ENCODE measurements at regions not wholly inside any gene's neighbourhood (a gene's known extent, or its start where the extent isn't known, plus 50 kb on each side); places are given as distances from the start of the nearest gene placed in this dataset.

DNA sequence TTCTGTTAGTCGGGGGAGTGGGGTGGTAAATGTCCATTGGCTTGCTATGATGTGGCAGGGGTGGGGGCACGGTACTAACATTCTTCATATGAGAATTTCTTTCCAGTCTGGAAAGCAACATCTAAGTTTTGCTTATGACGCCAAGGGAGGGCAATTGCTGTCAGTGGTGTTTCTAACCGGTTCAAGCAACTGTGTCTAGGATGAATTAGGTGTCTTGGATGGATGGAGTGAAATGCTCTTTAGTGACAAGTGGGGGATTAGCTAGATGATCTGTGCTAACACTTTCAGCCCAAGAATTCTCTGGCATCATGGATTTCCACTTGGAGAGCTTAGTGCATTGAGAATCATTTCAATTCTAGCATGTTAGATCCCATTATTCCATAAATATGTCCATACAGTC lies 262.6 kb upstream of the SORL1-AS1 start:
- no peak for TF ChIP-seq POLR2A (IDR thresholded peaks at IDR 0.05)
- TF ChIP-seq, protein P1, sequence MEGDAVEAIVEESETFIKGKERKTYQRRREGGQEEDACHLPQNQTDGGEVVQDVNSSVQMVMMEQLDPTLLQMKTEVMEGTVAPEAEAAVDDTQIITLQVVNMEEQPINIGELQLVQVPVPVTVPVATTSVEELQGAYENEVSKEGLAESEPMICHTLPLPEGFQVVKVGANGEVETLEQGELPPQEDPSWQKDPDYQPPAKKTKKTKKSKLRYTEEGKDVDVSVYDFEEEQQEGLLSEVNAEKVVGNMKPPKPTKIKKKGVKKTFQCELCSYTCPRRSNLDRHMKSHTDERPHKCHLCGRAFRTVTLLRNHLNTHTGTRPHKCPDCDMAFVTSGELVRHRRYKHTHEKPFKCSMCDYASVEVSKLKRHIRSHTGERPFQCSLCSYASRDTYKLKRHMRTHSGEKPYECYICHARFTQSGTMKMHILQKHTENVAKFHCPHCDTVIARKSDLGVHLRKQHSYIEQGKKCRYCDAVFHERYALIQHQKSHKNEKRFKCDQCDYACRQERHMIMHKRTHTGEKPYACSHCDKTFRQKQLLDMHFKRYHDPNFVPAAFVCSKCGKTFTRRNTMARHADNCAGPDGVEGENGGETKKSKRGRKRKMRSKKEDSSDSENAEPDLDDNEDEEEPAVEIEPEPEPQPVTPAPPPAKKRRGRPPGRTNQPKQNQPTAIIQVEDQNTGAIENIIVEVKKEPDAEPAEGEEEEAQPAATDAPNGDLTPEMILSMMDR (IDR thresholded peaks at IDR 0.05): no peak
- H3K4me1 ChIP-seq: no peaks in the 10 kb centered on the region
- ATAC-seq (no peak), DNase-seq (no peak)
- WGBS, 4 donors: 76 to 82% (median 78%) methylated on average over 4 of the region's 4 CpGs
- no peak overlapping the region for H3K4me3 ChIP-seq
- no peaks in the 10 kb centered on the region for H3K36me3 ChIP-seq
- H3K27me3 ChIP-seq: no peaks in the 10 kb centered on the region
- intact Hi-C loops (cut with DNase I): no loop called here
- H3K9me3 ChIP-seq: no peaks in the 10 kb centered on the region
- H3K27ac ChIP-seq: no peak overlapping the region

DNA sequence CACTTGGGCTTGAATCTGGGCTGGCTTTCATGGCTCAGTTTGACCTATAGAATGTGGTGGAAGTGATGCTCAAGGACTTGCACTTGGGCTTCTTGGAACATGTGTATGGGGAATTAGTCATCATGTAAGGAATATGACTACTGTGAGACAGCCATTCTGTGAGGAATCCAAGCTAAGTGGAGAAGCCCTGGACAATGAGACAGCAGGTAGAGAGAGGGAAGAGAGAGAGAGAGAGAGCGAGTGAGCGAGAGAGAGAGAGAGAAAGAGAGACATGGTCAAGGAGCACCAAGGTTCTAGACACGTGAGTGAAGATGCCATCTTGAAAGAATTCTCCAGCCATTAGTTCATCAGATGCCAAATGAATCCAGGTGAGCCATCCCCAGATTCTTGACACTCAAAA lies 261.6 kb upstream of the SORL1-AS1 start:
- DNase-seq (no peak), ATAC-seq (no peak)
- Histone ChIP-seq H3K4me3 (no peak overlapping the region), H3K27ac (no peak overlapping the region), H3K9me3 (no peaks in the 10 kb centered on the region), H3K27me3 (no peaks in the 10 kb centered on the region), H3K4me1 (no peaks in the 10 kb centered on the region), H3K36me3 (no peaks in the 10 kb centered on the region)
- intact Hi-C loops (cut with DNase I): no loop called here
- TF ChIP-seq, protein P1 (IDR thresholded peaks at IDR 0.05): no peak
- TF ChIP-seq POLR2A (IDR thresholded peaks at IDR 0.05): no peak
- WGBS, 4 donors: 90 to 94% (median 93%) methylated on average over 3 of the region's 3 CpGs

DNA sequence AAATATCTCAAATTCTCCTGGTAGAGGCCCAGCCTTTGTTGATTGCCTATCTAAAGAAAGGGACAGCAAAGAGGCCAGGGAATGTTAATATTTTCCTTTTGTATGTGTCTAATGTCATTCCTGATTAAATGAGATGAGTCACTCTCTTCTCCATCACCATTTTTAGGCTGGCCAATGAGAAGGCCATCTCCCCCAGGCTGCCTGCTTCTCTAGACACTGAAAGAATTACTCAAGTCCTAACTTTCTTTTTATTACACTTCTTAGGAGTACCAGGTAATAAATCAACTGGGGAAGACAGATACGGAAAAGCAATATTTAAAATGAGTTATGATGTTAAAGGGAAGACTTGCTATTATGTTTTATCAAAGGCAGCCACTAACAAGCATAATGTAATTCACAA lies 259.2 kb upstream of the SORL1-AS1 start:
- no peaks in the 10 kb centered on the region for H3K36me3 ChIP-seq
- no peaks in the 10 kb centered on the region for H3K4me1 ChIP-seq
- DNase-seq: no peak
- H3K4me3 ChIP-seq: no peak overlapping the region
- intact Hi-C loops (cut with DNase I): no loop called here
- no peak overlapping the region for H3K27ac ChIP-seq
- no peak for ATAC-seq
- no peak for TF ChIP-seq POLR2A (IDR thresholded peaks at IDR 0.05)
- TF ChIP-seq, protein P1 (IDR thresholded peaks at IDR 0.05): no peak
- 89 to 100% (median 95%) methylated on average over 1 of the region's 1 CpG for WGBS, 4 donors
- no peaks in the 10 kb centered on the region for H3K27me3 ChIP-seq
- no peaks in the 10 kb centered on the region for H3K9me3 ChIP-seq

DNA sequence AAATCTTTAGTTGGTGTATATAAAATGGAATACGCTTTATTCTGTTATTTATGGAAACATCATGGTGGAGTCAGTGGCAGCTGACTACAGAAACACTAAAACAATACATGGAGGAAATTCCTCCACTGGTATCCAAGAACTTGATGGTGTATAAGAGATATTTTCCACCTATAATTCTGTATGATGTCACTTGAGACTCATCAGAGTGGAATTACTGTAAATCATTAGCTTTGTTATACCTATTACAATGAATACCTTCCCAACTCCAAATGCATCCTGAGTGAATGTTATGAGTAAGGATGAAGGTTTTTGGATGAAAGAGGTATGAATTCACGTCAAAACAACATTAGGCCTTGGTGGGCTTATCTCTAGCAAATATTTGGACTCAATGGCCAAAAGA lies 258.5 kb upstream of the SORL1-AS1 start:
- 87 to 93% (median 89%) methylated on average over 2 of the region's 2 CpGs for WGBS, 4 donors
- Histone ChIP-seq H3K9me3 (no peaks in the 10 kb centered on the region), H3K4me1 (no peaks in the 10 kb centered on the region), H3K27me3 (no peaks in the 10 kb centered on the region), H3K4me3 (no peak overlapping the region), H3K27ac (no peak overlapping the region), H3K36me3 (no peaks in the 10 kb centered on the region)
- ATAC-seq (no peak), DNase-seq (no peak)
- intact Hi-C loops (cut with DNase I): no loop called here
- TF ChIP-seq, protein P1 (IDR thresholded peaks at IDR 0.05): no peak
- no peak for TF ChIP-seq POLR2A (IDR thresholded peaks at IDR 0.05)
